K562 (cell line): ENCODE measurements at regions not wholly inside any gene's neighbourhood (a gene's known extent, or its start where the extent isn't known, plus 50 kb on each side); places are given as distances from the start of the nearest gene placed in this dataset.

Experiments
- CHD1 ChIP-seq: fragments of 200-600 bp; sonication (generic); IDR thresholded peaks from one replicate; pipeline ENCODE4 v1.6.1; 2012; ENCODE audit warnings: mild to moderate bottlenecking, moderate library complexity, low read length, inconsistent platforms
- EP300 ChIP-seq: IDR thresholded peaks from 2 replicates; pipeline ENCODE4 v1.6.1; 2012; ENCODE audit warnings: low read length, improper control_type of control experiment
- MTF1 ChIP-seq: fragments of 250-450 bp; sonication (Bioruptor Pico); IDR thresholded peaks from 2 replicates; pipeline ENCODE4 v1.9.0; 2021; ENCODE audit warnings: moderate library complexity, mild to moderate bottlenecking, inconsistent platforms, borderline replicate concordance
- NFRKB ChIP-seq: fragments of 450-650 bp; IDR thresholded peaks from 2 replicates; pipeline ENCODE4 v1.6.1; 2016; ENCODE audit warnings: low read depth
- POLR2A ChIP-seq: fragments of 450-650 bp; conservative IDR thresholded peaks from 2 replicates; pipeline ENCODE4 v1.6.1; 2016
- RBM22 ChIP-seq: fragments of 200-400 bp; formaldehyde crosslinking; IDR thresholded peaks from 2 replicates; pipeline ENCODE4 v1.6.1; 2018; ENCODE audit warnings: low read length, low read depth; ENCODE audit not compliant: poor library complexity, severe bottlenecking
- SPI1 ChIP-seq: IDR thresholded peaks from 2 replicates; pipeline ENCODE4 v1.6.1; 2011; ENCODE audit warnings: low read depth, low read length, control low read depth, borderline replicate concordance
- ZNF121 ChIP-seq: sonication (generic); formaldehyde crosslinking; conservative IDR thresholded peaks from 2 replicates; pipeline ENCODE4 v1.8.0; 2022; ENCODE audit warnings: missing genetic modification reagents
- ZNF785 ChIP-seq: fragments of 250-450 bp; sonication (Bioruptor Pico); IDR thresholded peaks from 2 replicates; pipeline ENCODE4 v1.4.0; 2020; ENCODE audit warnings: mild to moderate bottlenecking
- TF ChIP-seq, protein P1 (sequence below), 3 experiments: IDR thresholded peaks in 2 of 3; conservative IDR thresholded peaks in 1 of 3; 2 replicates each; pipeline ENCODE4 v1.5.1; 2011 to 2012; ENCODE audit warnings: low read length in 3 of 3, mild to moderate bottlenecking in 3 of 3, control low read depth in 2 of 3, improper control_type of control experiment in 1 of 3, inconsistent platforms in 1 of 3, low read depth in 1 of 3, mixed read lengths in 1 of 3, moderate library complexity in 1 of 3; ENCODE audit not compliant: insufficient read depth in 2 of 3
- TF ChIP-seq, protein P2 (sequence below): fragments of 450-650 bp; formaldehyde crosslinking; IDR thresholded peaks from 2 replicates; pipeline ENCODE4 v1.4.0; 2022; ENCODE audit warnings: missing genetic modification characterization

DNA sequence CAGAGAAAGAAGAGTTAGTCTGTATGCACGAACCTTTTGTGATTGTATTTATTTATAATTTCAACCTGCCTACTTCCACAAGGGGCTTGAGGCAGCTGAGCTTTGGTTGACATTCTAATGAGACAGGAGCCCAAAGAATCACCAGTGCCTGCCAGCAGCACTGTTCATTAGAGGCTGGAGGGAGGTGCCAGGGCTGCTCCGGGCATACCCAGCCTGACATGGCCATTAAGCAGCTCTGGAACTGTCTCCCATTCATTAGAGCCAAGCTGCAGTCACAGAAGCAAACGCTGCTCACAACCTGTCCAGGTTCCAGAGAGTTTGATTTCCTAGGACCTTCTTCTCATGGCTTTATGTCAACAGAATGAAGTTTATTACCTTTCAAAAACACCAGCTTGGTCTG, 425.5 kb downstream of the RFC3 start:
- TF ChIP-seq ZNF121: no peak
- TF ChIP-seq, protein P1, sequence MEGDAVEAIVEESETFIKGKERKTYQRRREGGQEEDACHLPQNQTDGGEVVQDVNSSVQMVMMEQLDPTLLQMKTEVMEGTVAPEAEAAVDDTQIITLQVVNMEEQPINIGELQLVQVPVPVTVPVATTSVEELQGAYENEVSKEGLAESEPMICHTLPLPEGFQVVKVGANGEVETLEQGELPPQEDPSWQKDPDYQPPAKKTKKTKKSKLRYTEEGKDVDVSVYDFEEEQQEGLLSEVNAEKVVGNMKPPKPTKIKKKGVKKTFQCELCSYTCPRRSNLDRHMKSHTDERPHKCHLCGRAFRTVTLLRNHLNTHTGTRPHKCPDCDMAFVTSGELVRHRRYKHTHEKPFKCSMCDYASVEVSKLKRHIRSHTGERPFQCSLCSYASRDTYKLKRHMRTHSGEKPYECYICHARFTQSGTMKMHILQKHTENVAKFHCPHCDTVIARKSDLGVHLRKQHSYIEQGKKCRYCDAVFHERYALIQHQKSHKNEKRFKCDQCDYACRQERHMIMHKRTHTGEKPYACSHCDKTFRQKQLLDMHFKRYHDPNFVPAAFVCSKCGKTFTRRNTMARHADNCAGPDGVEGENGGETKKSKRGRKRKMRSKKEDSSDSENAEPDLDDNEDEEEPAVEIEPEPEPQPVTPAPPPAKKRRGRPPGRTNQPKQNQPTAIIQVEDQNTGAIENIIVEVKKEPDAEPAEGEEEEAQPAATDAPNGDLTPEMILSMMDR (IDR thresholded peaks at IDR 0.05 in 2 of 3, conservative IDR thresholded peaks at IDR 0.05 in 1 of 3; ENCODE audit: insufficient read depth in 2 of 3, low read depth in 1 of 3, low read length in 3 of 3): no peak
- TF ChIP-seq NFRKB: no peak
- no peak for TF ChIP-seq RBM22
- no peak for TF ChIP-seq SPI1
- TF ChIP-seq CHD1: no peak
- no peak for TF ChIP-seq MTF1 (CRISPR knock-in tag)
- TF ChIP-seq POLR2A: no peak
- no peak for TF ChIP-seq EP300
- TF ChIP-seq, protein P2, sequence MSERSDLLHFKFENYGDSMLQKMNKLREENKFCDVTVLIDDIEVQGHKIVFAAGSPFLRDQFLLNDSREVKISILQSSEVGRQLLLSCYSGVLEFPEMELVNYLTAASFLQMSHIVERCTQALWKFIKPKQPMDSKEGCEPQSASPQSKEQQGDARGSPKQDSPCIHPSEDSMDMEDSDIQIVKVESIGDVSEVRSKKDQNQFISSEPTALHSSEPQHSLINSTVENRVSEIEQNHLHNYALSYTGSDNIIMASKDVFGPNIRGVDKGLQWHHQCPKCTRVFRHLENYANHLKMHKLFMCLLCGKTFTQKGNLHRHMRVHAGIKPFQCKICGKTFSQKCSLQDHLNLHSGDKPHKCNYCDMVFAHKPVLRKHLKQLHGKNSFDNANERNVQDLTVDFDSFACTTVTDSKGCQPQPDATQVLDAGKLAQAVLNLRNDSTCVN (CRISPR knock-in tag): no peak
- TF ChIP-seq ZNF785 (CRISPR knock-in tag): no peak
